DND-41 (cell line): ENCODE measurements at regions not wholly inside any gene's neighbourhood (a gene's known extent, or its start where the extent isn't known, plus 50 kb on each side); places are given as distances from the start of the nearest gene placed in this dataset.

Experiments used
- ATAC-seq: fragments of 200-7000 bp; cut with Tn5 transposase; 3 replicates; pipeline ENCODE4 v1.9.1; 2021; ENCODE audit warnings: low read depth; ENCODE audit not compliant: insufficient read depth
- DNase-seq: peaks from one replicate; pipeline ENCODE4 v3.0.0-alpha.2; 2020
- H2AFZ ChIP-seq: 2 replicates; pipeline ENCODE4 v1.6.0; 2012; ENCODE audit warnings: low read depth, low read length
- H3K27ac ChIP-seq: 2 replicates; pipeline ENCODE4 v1.5.1; 2012; ENCODE audit warnings: low read length, inconsistent platforms
- H3K27me3 ChIP-seq: fragments of 200-600 bp; sonication (generic); 2 replicates; pipeline ENCODE4 v1.6.0; 2012; ENCODE audit warnings: low read length, mild to moderate bottlenecking, inconsistent platforms; ENCODE audit not compliant: insufficient read depth, poor library complexity
- H3K36me3 ChIP-seq: 2 replicates; pipeline ENCODE4 v1.5.1; 2012; ENCODE audit warnings: low read length, inconsistent platforms; ENCODE audit not compliant: insufficient read depth
- H3K4me1 ChIP-seq: 2 replicates; pipeline ENCODE4 v1.5.1; 2012; ENCODE audit warnings: mild to moderate bottlenecking, low read length; ENCODE audit not compliant: insufficient read depth
- H3K4me2 ChIP-seq: 2 replicates; pipeline ENCODE4 v1.6.0; 2012; ENCODE audit warnings: mild to moderate bottlenecking, moderate library complexity, low read length, inconsistent platforms; ENCODE audit not compliant: insufficient read depth
- H3K4me3 ChIP-seq, 2 experiments: fragments of 200-600 bp in 1 of 2; shearing (Covaris generic) in 1 of 2; 2 replicates each; pipeline ENCODE4 v1.5.1; 2012 to 2016; ENCODE audit warnings: inconsistent platforms in 2 of 2, low read length in 2 of 2, mild to moderate bottlenecking in 2 of 2, low read depth in 1 of 2, moderate library complexity in 1 of 2
- H3K79me2 ChIP-seq: 2 replicates; pipeline ENCODE4 v1.6.0; 2012; ENCODE audit warnings: low read length, inconsistent platforms; ENCODE audit not compliant: insufficient read depth
- H3K9ac ChIP-seq: 2 replicates; pipeline ENCODE4 v1.6.0; 2012; ENCODE audit warnings: low read depth, mild to moderate bottlenecking, inconsistent platforms, low read length, moderate library complexity
- H3K9me3 ChIP-seq: 2 replicates; pipeline ENCODE4 v1.5.1; 2012; ENCODE audit warnings: low read length, moderate library complexity, mild to moderate bottlenecking, inconsistent platforms; ENCODE audit not compliant: insufficient read depth, severe bottlenecking
- H4K20me1 ChIP-seq: 2 replicates; pipeline ENCODE4 v1.6.0; 2012; ENCODE audit warnings: low read length; ENCODE audit not compliant: insufficient read depth
- EZH2 ChIP-seq: IDR thresholded peaks from 3 replicates; pipeline ENCODE4 v1.6.1; 2012; ENCODE audit warnings: borderline replicate concordance, low read depth, mild to moderate bottlenecking, moderate library complexity, low read length, inconsistent platforms; ENCODE audit not compliant: severe bottlenecking
- TF ChIP-seq, protein P1 (sequence below): IDR thresholded peaks from 2 replicates; pipeline ENCODE4 v1.5.1; 2012; ENCODE audit warnings: borderline replicate concordance, low read length, moderate library complexity, mild to moderate bottlenecking; ENCODE audit not compliant: poor library complexity, severe bottlenecking; ENCODE audit errors: extremely low read depth

DNA sequence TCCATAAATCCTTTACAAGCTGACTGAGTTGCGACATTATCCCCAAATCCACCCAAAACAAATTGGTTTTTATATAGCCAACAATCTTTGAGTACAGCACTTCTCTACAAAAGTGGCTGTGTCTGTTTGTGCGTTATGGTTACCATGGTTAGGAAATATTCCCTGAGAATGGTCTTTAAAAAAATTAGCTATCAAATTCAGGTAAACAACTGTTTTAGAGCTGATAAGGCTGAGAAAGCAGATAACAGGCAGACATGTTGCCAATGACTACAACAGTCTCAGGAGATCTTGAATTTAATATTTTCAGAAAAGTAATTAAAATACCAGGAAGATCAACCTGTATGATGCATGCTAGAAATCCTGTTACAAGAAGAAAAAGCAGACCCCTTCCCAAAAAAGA, 248.0 kb downstream of the RASSF9 start:
- Histone ChIP-seq H3K79me2 (no peaks in the 10 kb centered on the region), H3K4me3 (no peak overlapping the region), H4K20me1 (no peaks in the 10 kb centered on the region), H3K36me3 (no peaks in the 10 kb centered on the region), H3K4me1 (no peaks in the 10 kb centered on the region), H3K27ac (no peak overlapping the region), H3K9ac (no peak overlapping the region), H2AFZ (no peak overlapping the region), H3K4me2 (no peak overlapping the region), H3K9me3 (no peaks in the 10 kb centered on the region), H3K27me3 (no peaks in the 10 kb centered on the region)
- ATAC-seq (no peak), DNase-seq (no peak)
- no peak for TF ChIP-seq EZH2
- TF ChIP-seq, protein P1, sequence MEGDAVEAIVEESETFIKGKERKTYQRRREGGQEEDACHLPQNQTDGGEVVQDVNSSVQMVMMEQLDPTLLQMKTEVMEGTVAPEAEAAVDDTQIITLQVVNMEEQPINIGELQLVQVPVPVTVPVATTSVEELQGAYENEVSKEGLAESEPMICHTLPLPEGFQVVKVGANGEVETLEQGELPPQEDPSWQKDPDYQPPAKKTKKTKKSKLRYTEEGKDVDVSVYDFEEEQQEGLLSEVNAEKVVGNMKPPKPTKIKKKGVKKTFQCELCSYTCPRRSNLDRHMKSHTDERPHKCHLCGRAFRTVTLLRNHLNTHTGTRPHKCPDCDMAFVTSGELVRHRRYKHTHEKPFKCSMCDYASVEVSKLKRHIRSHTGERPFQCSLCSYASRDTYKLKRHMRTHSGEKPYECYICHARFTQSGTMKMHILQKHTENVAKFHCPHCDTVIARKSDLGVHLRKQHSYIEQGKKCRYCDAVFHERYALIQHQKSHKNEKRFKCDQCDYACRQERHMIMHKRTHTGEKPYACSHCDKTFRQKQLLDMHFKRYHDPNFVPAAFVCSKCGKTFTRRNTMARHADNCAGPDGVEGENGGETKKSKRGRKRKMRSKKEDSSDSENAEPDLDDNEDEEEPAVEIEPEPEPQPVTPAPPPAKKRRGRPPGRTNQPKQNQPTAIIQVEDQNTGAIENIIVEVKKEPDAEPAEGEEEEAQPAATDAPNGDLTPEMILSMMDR, result no peak

DNA sequence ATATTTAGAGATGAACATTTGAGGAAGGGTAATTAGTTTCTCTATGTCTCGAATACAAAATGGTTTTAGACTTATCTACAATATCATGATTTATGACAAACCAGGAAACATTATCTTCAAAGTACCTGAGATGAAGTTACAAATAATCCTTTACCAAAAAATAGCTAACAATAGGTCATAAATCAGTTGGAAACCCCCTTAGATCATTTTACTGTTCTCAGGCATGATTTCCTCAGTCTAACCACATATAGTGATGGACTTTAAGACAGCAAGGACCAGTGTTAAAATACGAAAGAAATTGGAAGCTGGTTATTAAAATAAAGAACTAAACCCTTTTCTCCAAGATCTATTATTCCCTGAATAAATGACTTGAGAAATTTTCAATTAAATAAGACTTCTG, 235.4 kb downstream of the RASSF9 start:
- Histone ChIP-seq H3K4me2 (no peak overlapping the region), H3K79me2 (no peaks in the 10 kb centered on the region), H3K4me3 (no peak overlapping the region), H3K9ac (no peak overlapping the region), H3K27ac (no peak overlapping the region), H3K27me3 (no peaks in the 10 kb centered on the region), H3K9me3 (peaks cover 2% of the 10 kb centered on the region), H3K4me1 (no peaks in the 10 kb centered on the region), H4K20me1 (no peaks in the 10 kb centered on the region), H3K36me3 (no peaks in the 10 kb centered on the region), H2AFZ (no peak overlapping the region)
- TF ChIP-seq, protein P1, result no peak
- no peak for TF ChIP-seq EZH2
- DNase-seq (no peak), ATAC-seq (no peak)

DNA sequence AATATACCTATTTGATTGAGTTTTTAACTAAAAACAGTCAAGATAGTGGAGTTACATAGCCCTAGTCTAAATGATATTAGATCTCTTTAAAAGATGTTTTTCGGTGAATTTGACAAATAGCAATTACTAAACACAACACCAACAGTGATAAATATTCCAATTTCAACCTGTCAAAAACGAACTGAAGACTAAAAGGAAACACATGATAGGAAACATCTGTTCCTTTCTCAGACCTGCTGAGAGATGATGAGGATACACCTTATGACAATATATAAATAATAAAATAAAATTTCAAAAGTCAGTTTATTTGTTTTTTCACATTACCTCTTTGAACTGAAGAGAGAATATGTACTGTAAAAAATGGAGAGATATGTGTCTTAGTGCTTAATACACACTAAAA, 232.7 kb downstream of the RASSF9 start:
- no peaks in the 10 kb centered on the region for H3K79me2 ChIP-seq
- no peaks in the 10 kb centered on the region for H3K4me1 ChIP-seq
- H3K27me3 ChIP-seq, result no peaks in the 10 kb centered on the region
- H2AFZ ChIP-seq, result no peak overlapping the region
- no peaks in the 10 kb centered on the region for H4K20me1 ChIP-seq
- TF ChIP-seq, protein P1, result no peak
- TF ChIP-seq EZH2, result no peak
- no peak overlapping the region for H3K4me3 ChIP-seq
- no peak overlapping the region for H3K4me2 ChIP-seq
- ATAC-seq (no peak), DNase-seq (no peak)
- H3K9me3 ChIP-seq, result no peaks in the 10 kb centered on the region
- no peak overlapping the region for H3K9ac ChIP-seq
- H3K36me3 ChIP-seq, result no peaks in the 10 kb centered on the region
- H3K27ac ChIP-seq, result no peak overlapping the region

DNA sequence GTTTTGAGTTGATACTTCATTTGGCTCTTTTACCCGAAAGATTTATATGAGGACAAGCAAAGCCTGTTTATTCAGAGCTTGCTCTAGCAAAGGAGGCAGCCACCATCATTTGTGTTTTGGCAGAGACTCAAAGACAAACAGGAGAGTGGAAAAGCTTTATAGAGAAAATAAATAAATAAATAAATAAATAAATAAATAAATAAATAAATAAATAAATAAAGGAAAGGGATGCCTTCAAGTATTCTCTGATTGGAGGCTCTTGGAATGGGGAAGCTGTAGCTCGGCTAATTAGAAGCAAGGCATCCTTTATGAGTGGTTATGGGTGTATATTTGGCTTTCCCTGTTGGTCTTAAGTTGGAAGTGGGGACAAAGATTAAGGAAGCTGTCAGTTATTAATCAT, 229.8 kb downstream of the RASSF9 start:
- H4K20me1 ChIP-seq, result no peaks in the 10 kb centered on the region
- no peak overlapping the region for H3K4me3 ChIP-seq
- DNase-seq, result no peak
- TF ChIP-seq, protein P1, result no peak
- TF ChIP-seq EZH2, result no peak
- H3K9me3 ChIP-seq, result no peaks in the 10 kb centered on the region
- H3K9ac ChIP-seq, result no peak overlapping the region
- no peak for ATAC-seq
- no peak overlapping the region for H2AFZ ChIP-seq
- H3K79me2 ChIP-seq, result no peaks in the 10 kb centered on the region
- H3K4me1 ChIP-seq, result no peaks in the 10 kb centered on the region
- H3K27me3 ChIP-seq, result no peaks in the 10 kb centered on the region
- no peaks in the 10 kb centered on the region for H3K36me3 ChIP-seq
- H3K27ac ChIP-seq, result no peak overlapping the region
- H3K4me2 ChIP-seq, result no peak overlapping the region
